BLaER1 treated with 17β-estradiol and CSF1 and Interleukin-3, amounts not matched to agents 10 nM and 100 nM (cell line): ENCODE measurements at regions not wholly inside any gene's neighbourhood (a gene's known extent, or its start where the extent isn't known, plus 50 kb on each side); places are given as distances from the start of the nearest gene placed in this dataset.
"Not testable (repeated sequence)": the region's sequence is repeated elsewhere in the genome, so short reads cannot be mapped to it uniquely, and the experiment has no call there.

Experiments used
- H3K27ac ChIP-seq, 11 experiments: shearing (Covaris generic); formaldehyde crosslinking; 2 replicates each; pipeline ENCODE4 v1.8.1; 2022
- H3K27me3 ChIP-seq, 11 experiments: shearing (Covaris generic); formaldehyde crosslinking; 2 replicates each; pipeline ENCODE4 v1.8.1; 2022
- H3K36me3 ChIP-seq, 11 experiments: shearing (Covaris generic); formaldehyde crosslinking; 2 replicates each; pipeline ENCODE4 v1.8.1; 2022
- H3K4me1 ChIP-seq, 10 experiments: shearing (Covaris generic); formaldehyde crosslinking; 2 replicates each; pipeline ENCODE4 v1.8.1; 2022
- H3K4me2 ChIP-seq, 11 experiments: shearing (Covaris generic); formaldehyde crosslinking; 2 replicates each; pipeline ENCODE4 v1.8.1; 2022
- H3K4me3 ChIP-seq, 10 experiments: shearing (Covaris generic); formaldehyde crosslinking; 2 replicates each; pipeline ENCODE4 v1.8.1; 2022
- H3K9ac ChIP-seq, 11 experiments: shearing (Covaris generic); formaldehyde crosslinking; 2 replicates each; pipeline ENCODE4 v1.8.1; 2022
- H3K9me3 ChIP-seq, 11 experiments: shearing (Covaris generic); formaldehyde crosslinking; replicated peaks in 1 of 11; 2 replicates each; pipeline ENCODE4 v1.8.1; 2022
- H4K20me1 ChIP-seq, 11 experiments: shearing (Covaris generic); formaldehyde crosslinking; 2 replicates each; pipeline ENCODE4 v1.8.1; 2022
- Cebpa-rat ChIP-seq, 11 experiments: shearing (Covaris generic); IDR thresholded peaks; 2 replicates each; pipeline ENCODE4 v1.8.1; 2022

DNA sequence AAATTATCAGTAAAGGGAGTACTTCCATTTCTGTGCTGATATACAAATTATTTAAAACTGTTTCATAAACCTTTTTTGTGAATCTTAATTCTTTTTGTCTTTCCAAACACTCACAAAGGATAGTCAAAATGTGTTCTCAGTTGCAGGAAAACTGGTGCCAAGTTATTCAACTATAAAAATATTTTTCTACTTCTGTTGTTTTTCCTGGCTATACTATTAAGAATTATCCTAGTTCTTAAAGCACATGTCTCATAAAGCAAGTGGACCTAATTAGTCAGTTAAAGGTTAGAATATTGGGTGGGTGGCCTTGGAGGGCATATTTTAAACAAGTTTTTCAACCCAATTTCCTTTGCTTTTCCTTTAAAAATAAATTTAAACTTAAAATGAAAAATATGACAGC is 1460.3 kb upstream of the SLC10A2 start:
- H3K4me3 ChIP-seq: no peak overlapping the region
- no peaks in the 10 kb centered on the region for H4K20me1 ChIP-seq
- no peak overlapping the region for H3K9ac ChIP-seq
- no peak overlapping the region for H3K27ac ChIP-seq
- H3K4me2 ChIP-seq: no peak overlapping the region
- no peaks in the 10 kb centered on the region for H3K36me3 ChIP-seq
- no peaks in the 10 kb centered on the region for H3K4me1 ChIP-seq
- no peaks in the 10 kb centered on the region for H3K27me3 ChIP-seq
- no peak for TF ChIP-seq Cebpa-rat (IDR thresholded peaks at IDR 0.05)
- H3K9me3 ChIP-seq: peaks cover 0 to 19% (median 12%) of the 10 kb centered on the region in 11 experiments; a peak in 10 of 22 replicates

DNA sequence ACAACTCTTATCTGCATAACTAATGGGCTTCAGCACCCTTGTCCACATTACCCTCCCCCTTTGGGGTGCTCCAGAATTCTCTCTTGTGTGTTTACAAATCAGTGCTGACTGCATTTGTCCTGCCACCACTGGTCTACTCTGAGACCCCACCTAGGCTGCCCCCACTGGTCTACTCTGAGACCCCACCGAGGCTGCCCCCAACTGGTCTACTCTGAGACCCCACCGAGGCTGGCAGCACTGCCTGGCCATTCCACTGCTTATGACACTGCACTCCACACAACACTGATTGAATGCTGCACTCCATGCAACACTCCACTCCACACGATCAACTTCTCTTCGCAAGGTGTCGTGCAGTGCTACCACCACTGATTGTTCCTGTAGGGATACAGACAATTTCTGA is 1459.2 kb upstream of the SLC10A2 start:
- no peaks in the 10 kb centered on the region for H3K4me1 ChIP-seq
- no peaks in the 10 kb centered on the region for H3K27me3 ChIP-seq
- H3K4me2 ChIP-seq: no peak overlapping the region
- no peak overlapping the region for H3K9ac ChIP-seq
- H3K4me3 ChIP-seq: no peak overlapping the region
- no peaks in the 10 kb centered on the region for H3K36me3 ChIP-seq
- H4K20me1 ChIP-seq: no peaks in the 10 kb centered on the region
- H3K9me3 ChIP-seq: peaks cover 0 to 20% (median 12%) of the 10 kb centered on the region in 11 experiments; a peak in 10 of 22 replicates
- no peak overlapping the region for H3K27ac ChIP-seq
- TF ChIP-seq Cebpa-rat (IDR thresholded peaks at IDR 0.05): no peak

DNA sequence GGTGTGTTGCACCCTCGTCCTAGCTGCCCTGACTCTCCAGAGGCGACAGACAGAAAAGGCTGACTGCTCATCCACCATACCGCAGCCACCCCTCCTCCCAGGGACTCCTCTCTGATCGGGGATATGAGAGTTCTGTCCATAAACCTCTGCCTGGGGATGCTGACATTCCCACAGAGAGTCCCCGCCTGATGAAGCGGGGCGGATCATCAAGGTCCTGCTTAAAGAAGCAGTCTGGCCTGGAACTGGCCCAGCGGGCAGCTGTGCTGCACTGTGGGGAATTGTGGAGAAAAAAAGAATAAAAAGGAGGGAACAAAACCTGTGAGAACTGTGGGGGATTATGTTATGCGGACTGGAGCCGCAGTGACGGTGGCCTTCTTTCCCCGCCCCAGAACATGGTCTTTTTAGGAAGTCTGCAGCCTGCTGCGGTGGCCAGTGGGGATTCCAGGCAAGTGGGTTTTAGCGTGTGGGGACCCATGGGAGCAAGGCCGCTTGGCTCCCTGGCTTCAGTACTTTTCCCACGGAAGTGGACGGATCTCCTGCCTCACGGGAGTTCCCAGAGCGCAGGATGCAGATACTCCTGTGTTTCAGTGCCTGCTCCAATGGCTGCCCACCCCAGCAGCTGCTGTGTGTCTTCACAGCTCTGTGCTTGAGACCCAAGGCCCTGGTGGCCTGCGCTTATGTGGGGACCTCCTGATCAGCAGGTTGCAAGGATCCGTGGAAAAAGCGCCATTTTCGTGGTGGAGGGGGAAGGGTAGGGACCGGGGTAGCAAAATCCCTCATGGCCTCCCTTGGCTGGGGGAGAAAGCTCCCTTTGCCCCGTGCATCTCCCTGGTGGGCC is 1456.2 kb upstream of the SLC10A2 start:
- Histone ChIP-seq H3K9ac (no peak overlapping the region), H3K27me3 (no peaks in the 10 kb centered on the region), H3K4me1 (no peaks in the 10 kb centered on the region), H3K36me3 (no peaks in the 10 kb centered on the region), H4K20me1 (no peaks in the 10 kb centered on the region), H3K4me2 (no peak overlapping the region), H3K4me3 (no peak overlapping the region), H3K9me3 (peaks cover 0 to 20% (median 12%) of the 10 kb centered on the region in 11 experiments; a peak in 10 of 22 replicates), H3K27ac (no peak overlapping the region)
- TF ChIP-seq Cebpa-rat (IDR thresholded peaks at IDR 0.05): no peak

DNA sequence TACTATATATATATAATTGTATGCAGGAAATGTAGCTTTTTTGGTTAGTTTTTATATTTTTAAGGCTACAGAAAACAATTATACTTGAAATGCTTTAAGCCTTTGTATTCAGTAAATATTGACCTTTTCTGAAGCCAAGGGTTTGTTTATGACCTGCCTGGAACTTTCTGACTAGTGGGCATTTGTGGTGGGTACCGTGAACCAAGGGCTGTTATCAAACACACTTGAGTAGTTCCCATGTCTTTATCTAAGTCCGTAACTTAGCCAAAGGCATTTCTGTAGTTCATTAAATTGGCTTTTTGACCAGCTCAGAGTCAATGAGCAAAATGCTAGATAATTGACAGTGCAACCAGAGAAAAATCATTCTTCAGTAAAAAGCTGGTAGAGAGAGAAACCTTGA is 1444.2 kb upstream of the SLC10A2 start:
- Histone ChIP-seq H3K27ac (no peak overlapping the region), H3K4me3 (no peak overlapping the region), H3K9me3 (no peaks in the 10 kb centered on the region), H3K9ac (no peak overlapping the region), H4K20me1 (no peaks in the 10 kb centered on the region), H3K4me2 (no peak overlapping the region), H3K4me1 (no peaks in the 10 kb centered on the region), H3K36me3 (no peaks in the 10 kb centered on the region), H3K27me3 (no peaks in the 10 kb centered on the region)
- TF ChIP-seq Cebpa-rat (IDR thresholded peaks at IDR 0.05): no peak

DNA sequence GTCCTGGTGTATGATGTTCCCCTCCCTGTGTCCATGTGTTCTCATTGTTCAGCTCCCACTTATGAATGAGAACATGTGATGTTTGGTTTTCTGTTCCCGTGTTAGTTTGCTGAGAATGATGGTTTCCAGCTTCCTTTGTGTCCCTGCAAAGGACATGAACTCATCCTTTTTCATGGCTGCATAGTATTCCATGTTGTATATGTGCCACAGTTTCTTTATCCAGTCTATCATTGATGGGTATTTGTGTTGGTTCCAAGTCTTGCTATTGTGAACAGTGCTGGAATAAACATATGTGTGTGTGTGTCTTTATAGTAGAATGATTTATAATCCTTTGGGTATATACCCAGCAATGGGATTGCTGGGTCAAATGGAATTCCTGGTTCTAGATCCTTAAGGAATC is 1427.3 kb upstream of the SLC10A2 start:
- H3K36me3 ChIP-seq, H3K4me1 ChIP-seq, H3K4me2 ChIP-seq, H3K27ac ChIP-seq, H4K20me1 ChIP-seq, H3K27me3 ChIP-seq, H3K9me3 ChIP-seq, H3K9ac ChIP-seq, H3K4me3 ChIP-seq: not testable (repeated sequence)

DNA sequence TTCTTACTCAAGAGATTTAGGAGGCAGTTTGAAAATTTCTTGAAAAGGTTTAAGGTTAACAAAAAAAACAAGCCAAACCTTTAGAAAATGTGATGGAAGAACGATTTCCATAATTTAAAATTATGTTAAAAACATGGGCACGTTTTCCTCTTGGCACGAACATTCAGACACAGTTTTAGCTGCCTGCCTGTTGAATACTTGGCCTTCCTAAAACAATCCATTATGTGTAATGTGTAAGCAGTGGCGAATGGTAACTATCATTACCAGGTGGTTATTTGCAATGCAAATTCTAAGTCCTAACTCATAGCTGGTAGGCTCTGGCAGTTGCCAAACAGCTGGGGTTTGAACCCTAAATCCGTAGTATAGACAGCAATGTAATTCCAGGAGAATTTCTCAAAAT is 1425.7 kb upstream of the SLC10A2 start:
- H3K4me2 ChIP-seq: no peak overlapping the region
- no peaks in the 10 kb centered on the region for H3K4me1 ChIP-seq
- H3K9me3 ChIP-seq: peaks cover 0 to 3% (median 0%) of the 10 kb centered on the region in 11 experiments; a peak in 1 of 22 replicates
- H3K9ac ChIP-seq: no peak overlapping the region
- H3K4me3 ChIP-seq: no peak overlapping the region
- no peaks in the 10 kb centered on the region for H3K36me3 ChIP-seq
- H3K27ac ChIP-seq: no peak overlapping the region
- TF ChIP-seq Cebpa-rat (IDR thresholded peaks at IDR 0.05): no peak
- no peaks in the 10 kb centered on the region for H4K20me1 ChIP-seq
- no peaks in the 10 kb centered on the region for H3K27me3 ChIP-seq

- H3K9ac ChIP-seq: no peak overlapping the region
Measured at GRCh38 chr13:104487006-104487405, 1420.8 kb upstream of the SLC10A2 start.

DNA sequence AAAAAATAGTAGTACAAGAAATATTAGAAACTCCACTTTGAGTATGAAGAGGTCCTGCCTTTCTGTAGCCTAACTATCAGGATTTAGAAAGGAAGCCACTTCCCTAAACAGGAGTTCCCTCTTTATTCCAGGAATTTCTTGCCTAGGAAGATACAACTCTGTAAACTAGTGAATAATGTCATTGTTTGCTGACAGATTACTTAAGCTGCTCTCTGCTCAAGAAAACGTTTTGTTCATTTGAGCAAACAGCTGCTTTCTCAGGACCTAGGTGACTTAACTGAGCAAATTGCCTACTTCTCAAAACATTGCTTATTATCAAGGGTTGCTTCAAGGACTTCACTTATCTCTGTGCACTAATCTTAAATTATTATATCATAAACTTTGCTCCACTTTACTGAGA is 1419.4 kb upstream of the SLC10A2 start:
- Histone ChIP-seq H3K27ac (no peak overlapping the region), H3K27me3 (no peaks in the 10 kb centered on the region), H4K20me1 (no peaks in the 10 kb centered on the region), H3K9me3 (no peaks in the 10 kb centered on the region), H3K9ac (no peak overlapping the region), H3K36me3 (no peaks in the 10 kb centered on the region), H3K4me3 (no peak overlapping the region), H3K4me1 (0 out of 20 replicates have a peak, but pooled peaks cover 0 to 4% (median 0%) of the 10 kb centered on the region in 10 experiments), H3K4me2 (no peak overlapping the region)
- TF ChIP-seq Cebpa-rat (IDR thresholded peaks at IDR 0.05): no peak

More at GRCh38 chr13:104487006-104487405, 1420.8 kb upstream of the SLC10A2 start:
- H3K4me2 ChIP-seq: no peak overlapping the region
- H3K27ac ChIP-seq: no peak overlapping the region
- no peak for TF ChIP-seq Cebpa-rat (IDR thresholded peaks at IDR 0.05)
- H3K4me3 ChIP-seq: no peak overlapping the region
- no peaks in the 10 kb centered on the region for H3K27me3 ChIP-seq
- 0 out of 20 replicates have a peak, but pooled peaks cover 0 to 4% (median 0%) of the 10 kb centered on the region in 10 experiments for H3K4me1 ChIP-seq
- no peaks in the 10 kb centered on the region for H3K9me3 ChIP-seq
- no peaks in the 10 kb centered on the region for H3K36me3 ChIP-seq
- H4K20me1 ChIP-seq: no peaks in the 10 kb centered on the region

DNA sequence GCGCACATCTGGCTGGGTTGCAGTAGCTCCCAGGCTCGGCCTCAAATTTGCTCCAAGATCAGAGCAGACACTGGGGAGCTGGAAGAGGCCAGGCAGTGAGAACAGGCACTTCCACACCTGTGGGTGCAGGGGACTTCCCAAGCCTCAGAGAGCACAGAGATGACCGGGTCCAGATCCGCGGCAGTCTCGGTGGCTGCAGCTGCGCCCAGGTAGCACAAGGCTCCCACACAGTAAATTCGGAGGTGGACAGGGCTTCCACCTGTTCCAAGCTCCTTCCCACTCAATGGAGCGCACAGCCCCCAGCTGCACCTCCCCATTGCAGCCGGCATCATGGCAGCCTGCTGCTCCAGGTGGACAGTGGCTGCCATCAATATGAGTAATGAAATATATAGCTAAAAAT is 1417.4 kb upstream of the SLC10A2 start:
- Histone ChIP-seq H3K4me1 (0 out of 20 replicates have a peak, but pooled peaks cover 0 to 4% (median 0%) of the 10 kb centered on the region in 10 experiments), H4K20me1 (no peaks in the 10 kb centered on the region), H3K4me2 (no peak overlapping the region), H3K9ac (no peak overlapping the region), H3K27ac (no peak overlapping the region), H3K9me3 (peaks cover 0 to 14% (median 7%) of the 10 kb centered on the region in 11 experiments; a peak in 10 of 22 replicates), H3K4me3 (no peak overlapping the region), H3K27me3 (no peaks in the 10 kb centered on the region), H3K36me3 (no peaks in the 10 kb centered on the region)
- no peak for TF ChIP-seq Cebpa-rat (IDR thresholded peaks at IDR 0.05)

- TF ChIP-seq Cebpa-rat (IDR thresholded peaks at IDR 0.05): no peak
Measured at GRCh38 chr13:104477261-104477660, 1411.0 kb upstream of the SLC10A2 start.

More at GRCh38 chr13:104477261-104477660, 1411.0 kb upstream of the SLC10A2 start:
- Histone ChIP-seq H3K4me2 (no peak overlapping the region), H3K27ac (no peak overlapping the region), H3K4me3 (no peak overlapping the region), H3K9me3 (peaks cover 0 to 14% (median 7%) of the 10 kb centered on the region in 11 experiments; a peak in 10 of 22 replicates), H3K27me3 (no peaks in the 10 kb centered on the region), H3K36me3 (no peaks in the 10 kb centered on the region), H4K20me1 (no peaks in the 10 kb centered on the region), H3K9ac (no peak overlapping the region), H3K4me1 (no peaks in the 10 kb centered on the region)
